Uterus (tissue), 3 donors: ENCODE measurements at regions not wholly inside any gene's neighbourhood (a gene's known extent, or its start where the extent isn't known, plus 50 kb on each side); places are given as distances from the start of the nearest gene placed in this dataset.

Source experiments
- DNase-seq, 2 donors: peaks; one replicate each; pipeline ENCODE4 v3.0.0-alpha.2; 2019 to 2020
- H3K27ac ChIP-seq, 2 donors: fragments of 200-600 bp; sonication (generic); 1 replicate in 1 of 2; 2 replicates in 1 of 2; pipeline ENCODE4 v1.5.1; 2016 to 2018
- H3K27me3 ChIP-seq, 2 donors: fragments of 200-600 bp; sonication (generic); one replicate each; pipeline ENCODE4 v1.5.1; 2018 to 2019; ENCODE audit warnings: control low read depth in 1 of 2
- H3K36me3 ChIP-seq, 2 donors: fragments of 200-600 bp; sonication (generic); one replicate each; pipeline ENCODE4 v1.5.1; 2019; ENCODE audit warnings: control low read depth in 1 of 2
- H3K4me1 ChIP-seq, 2 donors: fragments of 200-600 bp; sonication (generic); one replicate each; pipeline ENCODE4 v1.5.1; 2018 to 2019; ENCODE audit warnings: control low read depth in 1 of 2
- H3K4me3 ChIP-seq, 2 donors: fragments of 200-600 bp; sonication (generic); 1 replicate in 1 of 2; 2 replicates in 1 of 2; pipeline ENCODE4 v1.5.1; 2018 to 2019; ENCODE audit warnings: mild to moderate bottlenecking in 1 of 2
- H3K9me3 ChIP-seq, 2 donors: fragments of 200-600 bp; sonication (generic); one replicate each; pipeline ENCODE4 v1.5.1; 2019; ENCODE audit warnings: control low read depth in 1 of 2
- CTCF ChIP-seq, 4 experiments: fragments of 200-600 bp in 2 of 4; fragments of 450-650 bp in 2 of 4; sonication (generic) in 2 of 4; IDR thresholded peaks; one replicate each; pipeline ENCODE4 v1.5.1; 2016 to 2019; ENCODE audit warnings: antibody characterized with exemption in 4 of 4, mild to moderate bottlenecking in 2 of 4, moderate library complexity in 1 of 4
- POLR2A ChIP-seq, 2 donors: fragments of 450-650 bp; IDR thresholded peaks; one replicate each; pipeline ENCODE4 v1.6.1; 2016; ENCODE audit warnings: antibody characterized with exemption in 2 of 2, mild to moderate bottlenecking in 1 of 2, moderate library complexity in 1 of 2
- intact Hi-C: fragments of 100-400 bp; cut with DNase I; formaldehyde crosslinking; loops from one replicate; pipeline ENCODE4 v1.15.1; 2023; ENCODE audit warnings: low total_unique reads
- donor health status: DM: yes; HTN: yes; CAD: no.

GRCh38 chr15:67892559-67893377 lies 52.9 kb upstream of the RNU6-1 start:
- Histone ChIP-seq H3K27me3 (no peaks in the 10 kb centered on the region), H3K4me1 (peaks cover 0 to 10% of the 10 kb centered on the region in 2 donors), H3K4me3 (no peak overlapping the region), H3K9me3 (no peaks in the 10 kb centered on the region), H3K27ac (peak overlapping the region; percentile 15 to 63), H3K36me3 (no peaks in the 10 kb centered on the region)
- peak; percentile 63 to 69 for DNase-seq
- intact Hi-C loops, result no loop called here
- no peak for TF ChIP-seq POLR2A (IDR thresholded peaks at IDR 0.05)
- TF ChIP-seq CTCF (IDR thresholded peaks at IDR 0.05), result no peak

GRCh38 chr15:67895237-67895636 lies 55.4 kb upstream of the RNU6-1 start:
- Histone ChIP-seq H3K4me3 (no peak overlapping the region), H3K27me3 (no peaks in the 10 kb centered on the region), H3K9me3 (no peaks in the 10 kb centered on the region), H3K27ac (no peak overlapping the region), H3K4me1 (peaks cover 0 to 10% of the 10 kb centered on the region in 2 donors), H3K36me3 (no peaks in the 10 kb centered on the region)
- TF ChIP-seq CTCF (IDR thresholded peaks at IDR 0.05), result no peak
- no peak for TF ChIP-seq POLR2A (IDR thresholded peaks at IDR 0.05)
- no peak for DNase-seq
- intact Hi-C loops, result no loop called here

GRCh38 chr15:67897646-67898339 lies 57.9 kb upstream of the RNU6-1 start:
- intact Hi-C loops, result no loop called here
- H3K36me3 ChIP-seq, result no peaks in the 10 kb centered on the region
- H3K9me3 ChIP-seq, result no peaks in the 10 kb centered on the region
- no peaks in the 10 kb centered on the region for H3K27me3 ChIP-seq
- no peak overlapping the region for H3K4me3 ChIP-seq
- H3K4me1 ChIP-seq, result peaks cover 0 to 2% of the 10 kb centered on the region in 2 donors
- no peak for DNase-seq
- H3K27ac ChIP-seq, result no peak overlapping the region
- no peak for TF ChIP-seq POLR2A (IDR thresholded peaks at IDR 0.05)
- TF ChIP-seq CTCF (IDR thresholded peaks at IDR 0.05), result no peak

GRCh38 chr15:67899596-67900283 lies 59.9 kb upstream of the RNU6-1 start:
- H3K36me3 ChIP-seq, result no peaks in the 10 kb centered on the region
- no peak overlapping the region for H3K4me3 ChIP-seq
- no peaks in the 10 kb centered on the region for H3K4me1 ChIP-seq
- H3K27me3 ChIP-seq, result no peaks in the 10 kb centered on the region
- intact Hi-C loops, result no loop called here
- H3K9me3 ChIP-seq, result no peaks in the 10 kb centered on the region
- no peak for TF ChIP-seq POLR2A (IDR thresholded peaks at IDR 0.05)
- no peak for TF ChIP-seq CTCF (IDR thresholded peaks at IDR 0.05)
- H3K27ac ChIP-seq, result no peak overlapping the region
- DNase-seq, result no peak
